ENCODE measurements at regions not wholly inside any gene's neighbourhood (a gene's known extent, or its start where the extent isn't known, plus 50 kb on each side); places are given as distances from the start of the nearest gene placed in this dataset.

- no peak for TF ChIP-seq CTCF (IDR thresholded peaks at IDR 0.05)
- TF ChIP-seq REST (IDR thresholded peaks at IDR 0.05; ENCODE audit: insufficient read depth in 1 of 2, low read depth in 2 of 2, low read length in 1 of 2), result no peak
These were observed 184.8 kb upstream of the THRB start for GRCh38 chr3:24679429-24679828.
